Astrocyte (in vitro differentiated cells and primary cell): ENCODE measurements at regions not wholly inside any gene's neighbourhood (a gene's known extent, or its start where the extent isn't known, plus 50 kb on each side); places are given as distances from the start of the nearest gene placed in this dataset.

ENCODE experiments used
- CTCF ChIP-seq: IDR thresholded peaks from 2 replicates; pipeline ENCODE4 v1.5.1; 2011; ENCODE audit warnings: low read depth, mild to moderate bottlenecking, inconsistent platforms, low read length, moderate library complexity; ENCODE audit not compliant: insufficient read depth
- EZH2 ChIP-seq: IDR thresholded peaks from 2 replicates; pipeline ENCODE4 v1.6.1; 2012; ENCODE audit warnings: mild to moderate bottlenecking, low read length, inconsistent platforms; ENCODE audit not compliant: insufficient read depth

GRCh38 chr4:186915816-186916215, 192.2 kb upstream of the FAT1 start:
- no peak for TF ChIP-seq CTCF
- no peak for TF ChIP-seq EZH2
